H1 (cell line): ENCODE measurements at regions not wholly inside any gene's neighbourhood (a gene's known extent, or its start where the extent isn't known, plus 50 kb on each side); places are given as distances from the start of the nearest gene placed in this dataset.

ENCODE experiments used
- CTCF ChIP-seq, 3 experiments: IDR thresholded peaks; 1 replicate in 2 of 3; 2 replicates in 1 of 3; pipeline versions ENCODE4 v1.5.1 to v1.6.1; 2011; ENCODE audit warnings: low read length in 3 of 3, mild to moderate bottlenecking in 3 of 3, inconsistent platforms in 2 of 3, low read depth in 1 of 3, moderate library complexity in 1 of 3; ENCODE audit not compliant: insufficient read depth in 1 of 3; ENCODE audit errors: control extremely low read depth in 1 of 3

- TF ChIP-seq CTCF (IDR thresholded peaks at IDR 0.05; ENCODE audit: control extremely low read depth in 1 of 3, insufficient read depth in 1 of 3, low read depth in 1 of 3, low read length in 3 of 3) = no peak
These were observed 53.0 kb upstream of the ZNF831 start (continued) for GRCh38 chr20:59110607-59111006.
